ENCODE measurements at regions not wholly inside any gene's neighbourhood (a gene's known extent, or its start where the extent isn't known, plus 50 kb on each side); places are given as distances from the start of the nearest gene placed in this dataset.

- ChIA-PET POLR2A (no interaction called here), CTCF (no interaction called here)
- Histone ChIP-seq H3K36me3 (ENCODE audit: control insufficient read depth, insufficient read depth, low read length) (no peaks in the 10 kb centered on the region), H3K27me3 (replicated peaks; ENCODE audit: control insufficient read depth, insufficient read depth, low read length) (no peaks in the 10 kb centered on the region), H3K9me3 (no peaks in the 10 kb centered on the region), H3K4me3 (ENCODE audit: low read depth, low read length) (no peak overlapping the region), H3K4me1 (no peaks in the 10 kb centered on the region)
- Mint-ChIP-seq H3K27ac (ENCODE audit: unreplicated experiment) (no peak overlapping the region), H3K4me3 (ENCODE audit: unreplicated experiment) (no peak overlapping the region), H3K27me3 (ENCODE audit: insufficient read depth, unreplicated experiment) (peaks cover 3% of the 10 kb centered on the region), H3K36me3 (ENCODE audit: insufficient read depth, unreplicated experiment) (no peaks in the 10 kb centered on the region), H3K4me1 (ENCODE audit: low read depth, unreplicated experiment) (no peaks in the 10 kb centered on the region), H3K9me3 (ENCODE audit: unreplicated experiment) (no peaks in the 10 kb centered on the region)
- intact Hi-C loops (cut with micrococcal nuclease; ENCODE audit: unreplicated experiment), result no loop called here
- no peak for DNase-seq
- TF ChIP-seq CTCF (IDR thresholded peaks at IDR 0.05; ENCODE audit: insufficient read depth in 1 of 2, low read depth in 1 of 2, low read length in 1 of 2, severe bottlenecking in 1 of 2, unreplicated experiment in 1 of 2), result no peak
- BruUV-seq (replicated peaks), result no TSS peak
These were observed 51.3 kb upstream of the KCND2 start for GRCh38 chr7:120221666-120222065.

Data from Caco-2 (cell line).